HG02852 (cell line): ENCODE measurements at regions not wholly inside any gene's neighbourhood (a gene's known extent, or its start where the extent isn't known, plus 50 kb on each side); places are given as distances from the start of the nearest gene placed in this dataset.
"Not testable (repeated sequence)": the region's sequence is repeated elsewhere in the genome, so short reads cannot be mapped to it uniquely, and the experiment has no call there.

Experiments used
- ATAC-seq: cut with Tn5 transposase; IDR thresholded peaks from one replicate; pipeline ENCODE4 v1.9.1; 2021; ENCODE audit warnings: mild to moderate bottlenecking, moderate library complexity; ENCODE audit not compliant: unreplicated experiment

DNA sequence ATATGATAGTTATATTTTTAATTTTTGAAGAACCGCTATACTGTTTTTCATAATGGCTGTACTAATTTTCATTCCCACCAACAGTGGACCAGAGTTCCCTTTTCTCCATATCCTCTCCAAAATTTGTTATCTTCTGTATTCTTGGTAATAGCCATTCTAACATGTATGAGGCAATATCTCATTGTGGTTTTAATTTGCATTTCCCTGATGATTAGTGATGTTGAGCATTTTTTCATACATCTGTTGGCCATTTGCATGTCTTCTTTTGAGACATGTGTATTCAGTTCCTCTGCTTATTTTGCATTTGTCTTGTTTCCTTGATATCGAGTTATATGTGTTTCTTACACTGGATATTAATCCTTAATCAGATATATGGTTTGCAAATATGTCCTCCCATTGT is 770.8 kb upstream of the MBL2 start:
- no peak for ATAC-seq

DNA sequence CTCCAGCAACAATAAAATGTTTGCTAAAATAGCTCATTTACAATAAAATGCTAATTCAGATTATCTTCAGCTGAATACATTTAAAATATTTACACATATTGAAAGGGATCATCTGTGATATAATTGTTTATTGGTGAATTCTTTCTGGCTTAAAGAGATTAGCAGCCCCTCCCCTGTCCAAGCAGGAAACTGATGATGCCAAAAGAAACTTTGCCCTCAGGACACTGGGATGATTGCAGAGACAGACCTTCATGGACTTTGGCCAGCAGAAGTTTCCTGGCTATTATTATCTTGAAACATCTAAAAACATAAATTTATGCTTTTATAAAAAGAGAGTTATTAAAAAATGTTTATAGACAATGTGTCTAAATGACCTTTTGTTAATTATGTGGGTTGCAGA is 764.9 kb upstream of the MBL2 start:
- ATAC-seq: no peak

DNA sequence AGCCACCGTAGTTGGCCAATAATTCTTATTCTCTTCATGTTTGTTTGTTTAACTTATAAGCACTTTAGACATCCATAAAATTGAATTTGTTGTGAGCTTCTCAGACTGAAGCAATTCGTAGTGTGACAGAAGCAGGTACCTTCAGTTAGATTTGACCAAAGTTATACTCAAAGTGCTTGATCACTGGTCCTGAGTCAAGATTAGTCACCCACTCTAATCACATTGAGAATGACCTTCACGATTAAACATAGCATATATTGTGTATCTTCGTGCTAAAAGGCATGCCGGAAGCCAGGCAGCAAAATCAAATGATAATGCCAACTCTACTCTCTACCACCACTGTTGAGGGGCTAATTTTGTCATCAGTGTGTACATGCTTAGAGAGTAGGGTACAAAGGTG is 763.7 kb upstream of the MBL2 start:
- no peak for ATAC-seq

DNA sequence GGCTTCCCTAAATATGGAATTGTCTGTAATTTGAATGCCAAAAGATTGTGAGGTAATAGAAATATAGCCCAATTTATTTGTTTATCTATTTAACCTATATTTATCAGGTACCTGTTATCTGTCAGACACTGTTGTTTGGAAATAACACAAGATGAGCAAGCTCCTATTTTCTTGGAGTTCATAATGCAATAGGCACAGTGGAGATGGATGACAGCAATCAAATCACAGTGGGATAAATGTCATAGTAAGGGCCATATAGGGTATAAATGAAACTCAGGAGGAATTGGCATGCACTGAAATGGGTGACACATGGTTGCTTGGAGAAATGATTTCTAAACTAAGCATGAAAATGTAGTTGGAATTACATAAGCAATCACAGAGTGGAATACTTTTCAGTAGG is 761.8 kb upstream of the MBL2 start:
- ATAC-seq: no peak

DNA sequence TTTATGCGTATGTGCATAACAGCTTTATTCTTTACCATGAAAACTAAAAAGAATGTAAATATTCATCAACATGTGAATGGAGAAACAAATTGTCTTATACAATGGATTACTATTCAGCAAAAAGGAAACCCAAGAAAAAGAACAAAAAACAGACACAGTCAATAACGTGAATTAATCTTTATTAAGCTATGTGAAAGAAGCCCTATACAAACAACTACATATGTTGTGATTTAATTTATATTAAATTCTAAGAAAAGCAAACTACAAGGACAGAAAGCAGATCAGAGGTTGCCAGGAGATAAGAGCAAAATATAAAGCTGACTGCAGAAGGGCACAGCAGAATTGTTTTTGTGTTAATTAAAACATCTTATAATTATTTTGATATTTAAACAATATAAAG is 756.4 kb upstream of the MBL2 start:
- no peak for ATAC-seq

DNA sequence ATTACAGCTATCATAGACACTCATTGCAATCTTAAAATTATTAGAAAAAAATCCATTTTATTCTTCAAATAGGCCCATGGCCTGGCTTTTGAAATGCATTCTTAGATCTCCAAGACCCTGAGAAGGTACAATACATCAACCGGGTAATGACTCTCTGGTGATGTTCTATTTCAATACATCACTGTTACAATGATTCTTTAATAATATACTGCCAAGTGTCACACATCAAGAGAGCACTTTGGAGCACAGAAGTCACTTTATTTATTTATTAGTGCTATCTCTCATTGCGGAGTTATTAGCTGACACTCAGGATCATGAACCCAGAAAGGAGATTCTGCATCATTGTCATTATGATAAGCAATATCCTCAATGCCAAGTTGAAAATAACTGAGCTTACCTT is 748.5 kb upstream of the MBL2 start:
- no peak for ATAC-seq

DNA sequence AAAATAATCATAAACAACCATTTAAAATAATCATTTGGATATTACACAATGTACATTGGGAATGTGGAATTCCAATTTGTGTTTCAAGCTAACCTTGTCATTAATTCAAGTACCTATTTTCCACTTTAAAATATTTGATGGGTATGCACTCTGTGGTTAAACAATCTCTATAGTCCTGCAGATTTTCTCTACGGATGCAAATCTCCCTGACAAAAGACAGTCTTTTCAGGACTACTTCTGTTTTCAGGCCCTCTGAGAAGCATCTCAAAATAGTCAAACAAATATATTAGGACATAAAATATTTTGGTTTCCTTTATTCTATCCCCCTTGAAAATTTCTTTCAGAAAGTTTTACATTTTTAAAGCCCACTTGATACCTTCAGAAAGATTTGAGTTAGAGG is 735.6 kb upstream of the MBL2 start:
- no peak for ATAC-seq

DNA sequence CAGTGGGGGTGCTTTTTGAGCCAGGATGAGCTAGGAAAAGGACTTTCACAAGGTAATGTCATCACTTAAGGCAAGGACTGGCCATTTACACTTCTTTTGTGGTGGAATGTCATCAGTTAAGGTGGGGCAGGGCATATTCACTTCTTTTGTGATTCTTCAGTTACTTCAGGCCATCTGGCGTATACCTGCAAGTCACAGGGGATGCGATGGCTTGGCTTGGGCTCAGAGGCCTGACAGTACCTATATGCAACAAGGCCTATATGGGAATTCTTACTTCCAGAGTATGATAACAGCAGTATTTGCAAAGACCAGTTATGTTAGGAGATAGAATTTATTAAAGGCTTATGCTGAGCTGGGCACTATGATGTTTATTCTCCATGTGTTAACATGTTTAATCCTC is 731.9 kb upstream of the MBL2 start:
- not testable (repeated sequence) for ATAC-seq

DNA sequence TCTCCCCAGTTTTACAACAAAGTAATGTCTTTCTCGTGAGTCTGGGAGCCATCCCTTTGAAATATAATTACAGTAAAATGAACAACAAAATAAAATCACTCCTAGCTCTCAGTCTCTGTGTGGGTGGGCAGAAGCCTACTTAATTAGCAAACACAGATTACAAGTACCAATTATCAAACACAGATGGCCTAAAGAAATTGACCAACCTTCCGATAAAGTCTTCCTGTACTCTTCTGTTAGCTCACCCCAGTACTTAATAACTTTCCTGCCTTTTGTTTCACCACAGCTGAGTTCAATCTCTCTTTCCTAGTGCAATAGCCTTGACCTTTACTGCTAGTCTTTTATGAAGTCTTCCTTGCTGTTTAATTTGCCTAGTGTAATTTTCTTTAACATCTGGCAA is 719.2 kb upstream of the MBL2 start:
- no peak for ATAC-seq

DNA sequence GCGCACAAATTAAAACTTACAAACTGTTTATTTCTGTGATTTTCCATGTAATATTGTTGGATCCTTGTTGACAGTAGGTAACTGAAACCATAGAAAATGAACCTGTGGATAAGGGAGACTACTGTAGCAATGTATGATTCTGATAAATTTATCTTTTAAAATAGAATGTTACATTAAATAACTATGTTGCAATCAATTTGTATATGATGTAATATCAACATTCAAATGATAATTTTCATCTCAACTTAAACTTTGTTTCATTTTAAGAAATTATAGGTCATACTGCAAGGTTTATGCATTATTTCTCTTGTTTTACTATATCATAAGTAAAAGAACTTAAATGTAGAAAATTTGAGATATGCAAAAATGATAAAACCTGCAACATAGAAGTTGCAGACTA is 718.0 kb upstream of the MBL2 start:
- ATAC-seq: no peak

DNA sequence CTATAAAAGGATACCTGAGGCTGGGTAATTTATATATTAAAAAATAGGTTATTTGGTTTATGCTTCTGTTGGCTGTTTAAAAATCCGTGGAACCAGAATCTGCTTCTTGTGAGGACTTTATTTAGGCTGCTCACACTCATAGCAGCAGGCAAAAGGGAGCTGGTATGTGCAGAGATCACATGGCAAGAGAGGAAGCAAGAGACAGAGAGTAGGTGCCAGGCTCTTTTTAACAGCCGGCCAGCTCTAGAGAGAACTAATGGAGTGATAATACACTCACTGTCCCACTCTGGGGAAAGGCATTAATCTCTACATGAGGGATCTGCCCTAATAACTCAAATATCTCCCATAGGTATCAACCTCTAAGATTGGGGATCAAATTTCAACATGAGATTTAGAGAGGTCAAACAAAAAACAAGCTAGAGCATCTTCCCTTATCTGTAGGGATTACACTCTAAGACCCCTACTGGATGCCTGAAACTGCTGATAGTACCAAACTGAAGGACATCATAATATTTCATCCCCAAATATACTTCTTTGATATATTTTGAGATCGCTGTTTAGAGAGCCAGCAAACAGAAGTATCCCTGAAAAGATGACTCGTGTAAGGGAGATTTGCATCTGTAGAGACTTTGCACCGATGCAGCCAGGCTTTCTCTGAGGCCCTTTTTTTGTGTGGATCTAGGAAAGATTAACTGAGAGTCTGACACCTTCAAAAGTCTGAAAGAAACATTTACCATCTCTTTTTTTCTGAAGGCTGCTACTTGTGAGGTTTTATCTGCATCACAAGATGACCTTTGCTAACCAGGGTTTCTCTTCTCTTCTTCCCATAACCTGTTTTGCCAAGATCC is 717.0 kb upstream of the MBL2 start:
- ATAC-seq: no peak

DNA sequence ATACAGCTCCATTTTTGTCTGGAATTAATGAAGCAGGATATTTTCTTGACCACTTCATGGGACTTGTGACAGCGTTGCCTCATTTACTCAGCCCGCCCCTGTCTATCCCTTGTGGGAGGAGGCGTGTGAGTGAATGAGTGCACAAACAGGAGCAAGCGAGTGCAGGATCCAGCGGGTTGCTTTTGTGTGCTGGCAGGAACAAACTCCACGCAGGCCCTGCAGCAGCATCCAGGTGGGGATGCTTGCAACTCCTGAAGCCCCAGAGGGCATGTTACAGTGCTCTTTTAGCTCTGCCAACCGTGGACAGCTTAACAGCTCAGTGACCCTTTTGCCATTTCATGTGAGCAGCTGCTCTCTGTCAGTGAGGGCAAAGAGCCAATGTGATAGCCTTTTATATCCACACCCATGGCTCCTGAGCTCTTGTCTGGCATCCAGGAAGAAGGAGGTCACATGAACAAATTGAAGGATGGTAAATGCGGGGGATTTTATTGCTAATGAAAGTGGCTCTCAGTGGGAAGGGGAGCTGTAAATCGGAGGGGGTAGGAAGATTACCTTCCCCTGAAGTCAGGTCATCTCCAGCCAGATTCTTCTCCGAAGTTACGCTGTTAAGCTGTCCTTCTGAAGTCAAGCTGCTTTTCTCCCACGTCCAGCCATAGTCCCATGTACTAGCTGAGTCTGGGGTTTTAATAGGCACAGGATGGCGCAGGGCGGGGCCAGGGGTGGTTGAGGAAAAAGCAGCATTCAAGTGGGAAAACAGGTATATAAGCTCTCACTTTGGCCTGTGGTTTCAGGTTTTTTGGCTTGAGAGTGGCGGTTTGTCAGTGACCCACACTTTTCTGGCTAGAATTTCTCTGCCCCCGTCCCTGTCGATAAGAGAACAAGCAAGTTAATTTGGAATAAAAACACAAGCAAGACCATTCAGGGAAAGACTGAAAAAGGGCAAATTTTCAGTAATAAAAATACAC is 714.7 kb upstream of the MBL2 start:
- no peak for ATAC-seq

DNA sequence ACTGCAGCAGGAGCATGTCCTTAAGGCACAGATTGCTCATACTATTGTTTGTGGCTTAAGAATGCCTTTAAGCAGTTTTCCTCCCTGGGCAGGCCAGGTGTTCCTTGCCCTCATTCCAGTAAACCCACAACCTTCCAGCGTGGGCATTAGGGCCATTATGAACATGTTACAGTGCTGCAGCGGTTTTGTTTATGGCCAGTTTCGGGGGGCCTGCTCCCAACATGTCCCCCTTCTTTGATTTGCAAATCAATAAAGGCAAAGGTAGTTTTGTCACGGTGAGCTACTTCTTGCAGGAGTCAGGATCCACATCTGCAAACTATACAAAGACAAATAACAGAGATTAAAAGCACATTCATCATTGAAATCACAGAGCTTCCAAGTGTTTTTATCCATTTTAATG is 712.8 kb upstream of the MBL2 start:
- ATAC-seq: not testable (repeated sequence)

DNA sequence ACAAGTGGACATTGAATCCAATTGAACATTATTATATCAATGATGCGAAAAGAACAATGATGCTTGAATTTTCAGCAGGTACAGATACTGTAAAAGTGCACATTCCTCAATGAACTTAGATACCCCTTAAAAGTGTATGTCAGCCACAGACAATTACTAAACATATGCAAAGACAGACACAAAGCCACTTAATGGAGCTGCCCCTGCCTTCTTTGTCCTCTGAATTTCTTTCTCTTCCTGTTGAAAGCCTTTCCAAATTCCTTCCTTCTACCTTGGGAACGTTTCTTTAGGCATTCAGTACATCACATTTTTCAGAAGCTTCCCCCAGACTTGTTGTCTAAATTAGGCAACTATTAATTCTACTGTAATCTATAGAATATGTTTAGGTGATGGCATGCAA is 706.8 kb upstream of the MBL2 start:
- ATAC-seq: no peak

DNA sequence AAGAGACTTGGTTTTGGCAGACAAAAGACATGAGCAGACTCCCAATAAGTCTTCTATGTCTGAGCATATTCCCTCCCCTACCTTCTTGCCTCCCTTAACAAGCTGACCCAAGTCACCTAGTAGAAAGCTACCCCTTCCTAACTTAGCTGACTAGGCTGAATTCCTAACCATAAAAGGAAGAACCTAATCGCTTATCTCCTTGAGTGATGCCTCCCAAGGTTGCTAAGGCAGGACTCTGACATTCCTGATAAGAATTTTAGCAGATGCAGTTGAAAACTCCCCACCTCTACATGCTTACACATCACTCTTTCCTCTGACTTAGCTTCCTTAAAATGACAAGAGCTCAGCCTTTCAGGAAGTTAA is 704.7 kb upstream of the MBL2 start:
- no peak for ATAC-seq

DNA sequence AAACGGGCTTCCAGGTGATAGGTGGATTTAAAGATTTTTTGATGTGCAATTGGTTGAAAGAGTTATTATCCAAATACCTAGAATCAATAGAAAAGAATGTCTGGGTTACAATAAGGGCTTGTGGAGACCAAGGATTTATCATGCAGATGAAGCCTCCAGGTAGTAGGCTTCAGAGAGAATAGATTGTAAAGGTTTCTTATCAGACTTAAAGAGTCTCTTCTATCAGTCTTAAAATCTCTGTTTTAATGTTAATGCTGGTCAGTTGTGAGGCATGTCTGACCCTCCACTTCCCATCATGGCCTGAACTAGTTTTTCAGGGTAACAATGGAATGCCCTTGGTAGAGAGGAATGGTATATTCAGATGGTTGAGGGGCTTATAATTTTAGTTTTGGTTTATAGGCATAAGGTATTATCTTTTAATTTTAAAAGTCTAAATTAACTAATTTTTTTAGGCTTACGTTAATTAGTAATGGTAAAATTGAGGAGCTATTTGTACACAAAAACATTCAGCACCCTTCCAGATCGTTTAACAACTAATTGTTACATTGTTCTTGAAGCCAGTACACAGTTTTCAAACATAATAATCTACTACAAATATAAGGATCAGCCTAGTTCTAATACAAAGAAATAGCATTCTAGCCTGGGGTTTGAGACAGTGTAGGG is 704.2 kb upstream of the MBL2 start:
- no peak for ATAC-seq

DNA sequence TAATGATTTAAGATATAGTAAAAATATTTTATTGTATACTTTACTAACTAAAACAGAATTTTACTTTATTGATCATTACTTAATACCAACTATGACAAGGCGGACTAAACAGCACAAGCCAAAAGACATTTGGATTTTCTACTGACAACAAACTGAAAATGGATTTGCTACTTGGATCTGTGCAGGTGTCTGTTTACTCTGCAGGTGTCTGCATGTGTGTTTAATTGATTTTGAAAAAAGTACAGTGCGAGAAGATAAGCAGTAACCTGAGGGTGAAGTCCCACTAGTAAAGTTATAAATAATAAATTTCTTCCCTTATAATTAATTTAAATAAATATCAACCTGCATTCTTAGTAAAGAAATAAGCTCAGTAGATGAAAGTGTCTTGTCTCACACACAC is 696.8 kb upstream of the MBL2 start:
- ATAC-seq: no peak

DNA sequence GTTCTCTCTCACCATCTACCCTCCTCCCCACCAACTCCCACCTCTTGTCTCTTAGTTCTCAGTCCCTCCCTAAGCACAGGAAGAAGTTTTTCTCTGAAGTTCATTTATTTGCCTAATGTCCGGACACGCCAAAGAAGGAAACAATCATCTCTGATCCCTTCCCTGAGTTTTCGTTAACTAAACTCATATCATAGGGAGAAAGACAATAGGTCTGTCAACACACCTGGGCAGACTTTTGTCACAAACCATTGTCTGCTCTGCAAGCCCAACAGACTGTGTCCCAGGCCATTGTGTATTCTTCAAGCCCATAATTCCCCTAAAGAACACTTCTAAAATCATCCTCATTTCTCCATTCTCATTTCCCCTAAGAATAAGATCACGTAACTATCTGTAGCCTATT is 691.0 kb upstream of the MBL2 start:
- no peak for ATAC-seq

DNA sequence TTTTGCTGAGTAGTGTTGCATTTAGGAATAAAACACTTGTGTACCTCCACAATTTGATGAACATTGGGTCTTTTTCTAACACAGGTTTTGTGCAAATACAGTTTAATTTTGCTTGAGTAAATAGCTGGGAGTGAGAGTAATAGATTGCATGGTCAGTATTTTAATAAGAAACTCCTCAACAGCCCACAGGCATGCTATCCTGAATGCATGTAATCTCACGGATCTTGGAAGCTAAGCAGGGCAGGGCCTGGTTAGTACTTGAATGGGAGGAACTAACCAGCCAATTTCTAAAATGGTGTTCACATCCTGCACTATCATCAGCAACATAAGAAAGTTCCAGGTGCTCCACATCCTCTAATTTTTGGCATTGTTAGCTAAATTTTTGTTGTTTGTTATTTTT is 685.4 kb upstream of the MBL2 start:
- ATAC-seq: no peak

DNA sequence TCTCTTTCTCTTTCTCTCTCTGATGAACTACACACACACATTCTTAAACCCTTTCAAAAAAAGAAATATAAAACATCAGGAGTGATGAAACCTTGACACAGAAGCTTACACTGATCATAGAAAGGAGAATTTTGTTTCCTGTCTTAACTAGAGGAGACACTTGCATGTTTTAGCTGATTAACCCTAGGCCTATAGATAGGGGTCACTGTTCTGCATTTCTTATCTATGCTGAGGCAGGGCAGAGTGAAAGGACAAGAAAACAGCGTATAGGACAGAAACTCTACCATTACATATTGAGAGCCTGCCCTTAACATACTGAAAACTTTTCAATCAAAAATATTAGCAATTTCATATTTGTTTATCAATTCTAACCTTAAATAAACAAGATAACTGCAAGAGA is 680.6 kb upstream of the MBL2 start:
- no peak for ATAC-seq

DNA sequence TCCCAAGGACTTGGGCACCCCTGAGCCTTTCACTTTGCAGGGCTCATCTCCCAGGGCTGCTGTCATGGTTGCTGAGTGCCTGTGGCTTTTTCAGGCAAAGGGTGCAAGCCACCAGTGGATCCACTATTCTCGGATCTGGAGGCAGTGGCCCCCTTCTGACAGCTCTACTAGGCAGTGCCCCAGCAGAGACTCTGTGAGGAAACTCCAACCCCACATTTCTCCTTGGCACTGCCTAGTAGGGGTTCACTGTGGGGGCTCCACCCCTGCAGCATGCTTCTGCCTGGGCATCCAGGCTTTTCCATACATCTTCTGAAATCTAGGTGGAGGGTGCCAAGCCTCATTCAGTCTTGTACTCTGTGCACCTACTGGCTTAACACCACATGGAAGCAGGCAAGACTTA is 675.0 kb upstream of the MBL2 start:
- no peak for ATAC-seq

DNA sequence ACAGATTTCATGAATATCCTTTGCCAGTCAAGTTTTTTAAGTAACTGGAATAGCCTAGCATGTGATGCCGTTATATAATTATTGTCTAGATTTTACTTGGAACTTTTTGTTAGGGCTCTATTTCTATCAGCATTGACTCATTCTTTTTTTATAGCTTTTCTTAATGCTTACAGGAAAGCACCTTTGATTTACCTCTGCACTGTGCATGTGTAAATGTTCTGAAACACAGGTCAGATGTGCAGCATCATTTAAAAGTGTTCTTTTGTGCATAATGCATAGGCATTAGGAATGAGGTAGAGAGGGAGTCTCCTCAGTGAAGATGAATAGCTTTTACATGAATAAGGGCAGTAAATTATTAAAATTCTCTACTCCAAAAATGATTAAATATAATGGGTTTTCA is 669.3 kb upstream of the MBL2 start:
- ATAC-seq: no peak
